Stimulated activated CD8-positive, alpha-beta memory T cell treated with anti-CD3 and anti-CD28 coated beads, Interleukin-12 subunit alpha, Interleukin-12 subunit beta, amount 100 ng/mL, for 24 hours (primary cell): ENCODE measurements at regions not wholly inside any gene's neighbourhood (a gene's known extent, or its start where the extent isn't known, plus 50 kb on each side); places are given as distances from the start of the nearest gene placed in this dataset.

Experiments
- DNase-seq: peaks from one replicate; pipeline ENCODE4 v3.0.0-alpha.2; 2020; ENCODE audit errors: extremely low read depth

GRCh38 chr17:77379065-77379428 is 238.3 kb downstream of the SEC14L1 start:
- DNase-seq = no peak

GRCh38 chr17:77379832-77380231 is 239.1 kb downstream of the SEC14L1 start:
- no peak for DNase-seq

DNA sequence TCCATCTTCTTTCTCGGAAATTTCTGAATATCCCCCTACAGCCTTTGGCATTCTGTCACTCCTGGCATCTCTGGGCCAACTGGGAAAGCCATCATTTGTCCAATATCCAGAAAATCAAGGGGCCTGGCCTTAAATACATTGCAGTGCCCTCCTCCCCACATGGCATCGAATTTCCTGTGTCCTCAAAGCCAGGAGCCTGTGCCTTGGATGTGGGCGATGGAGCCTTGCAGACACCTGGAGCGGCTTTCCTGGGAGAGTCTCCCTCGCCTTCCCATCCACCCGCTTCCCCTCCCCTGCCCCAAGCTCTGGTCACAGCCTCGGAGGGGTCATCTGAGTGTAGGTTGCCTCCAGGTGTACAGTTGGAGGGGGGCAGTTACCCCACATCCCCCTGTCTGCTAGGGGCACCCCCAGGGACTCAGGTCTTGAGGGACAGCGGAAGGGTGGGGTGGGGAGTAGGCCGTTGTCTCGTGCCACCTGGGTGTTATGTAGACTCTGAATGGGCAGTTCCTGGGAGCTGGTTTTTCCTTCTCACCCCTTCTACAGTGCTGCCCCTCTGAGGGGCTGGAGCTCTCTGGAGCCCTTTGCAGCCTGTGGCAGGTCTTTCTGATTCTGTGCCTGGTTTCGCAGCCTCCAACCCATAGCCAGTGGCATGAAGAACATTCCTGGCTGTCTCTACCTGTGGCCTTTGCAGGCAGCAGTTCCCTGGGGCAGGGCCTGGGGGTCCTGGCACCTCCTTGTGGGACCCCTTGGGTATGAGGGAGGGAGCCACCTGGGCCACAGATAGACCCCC is 239.8 kb downstream of the SEC14L1 start:
- no peak for DNase-seq

DNA sequence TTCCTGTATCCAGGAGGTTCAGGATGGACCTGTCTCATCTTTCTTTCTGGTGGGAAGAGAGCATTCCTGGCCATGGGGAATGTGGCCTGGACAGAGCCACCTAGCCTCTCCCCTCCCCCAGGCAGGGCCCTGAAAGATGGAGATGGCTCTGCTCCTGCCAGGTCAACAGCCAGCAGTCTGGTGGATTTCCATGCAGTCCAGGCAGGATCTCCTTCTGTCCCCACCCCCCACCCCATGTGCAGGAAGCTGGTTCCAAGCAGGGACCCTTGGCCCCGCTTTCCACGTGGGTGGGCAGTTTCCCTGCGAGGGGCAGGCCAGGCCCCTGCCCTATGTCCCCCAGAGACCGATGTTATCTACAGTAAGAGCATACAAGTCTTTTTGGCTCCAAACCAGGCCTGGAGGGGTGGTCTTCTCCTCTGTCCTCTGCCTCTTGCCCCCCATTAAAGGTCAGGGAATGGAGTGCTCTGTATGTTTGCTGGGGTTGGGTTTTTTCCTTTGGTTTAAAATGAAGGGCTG is 240.5 kb downstream of the SEC14L1 start:
- no peak for DNase-seq

DNA sequence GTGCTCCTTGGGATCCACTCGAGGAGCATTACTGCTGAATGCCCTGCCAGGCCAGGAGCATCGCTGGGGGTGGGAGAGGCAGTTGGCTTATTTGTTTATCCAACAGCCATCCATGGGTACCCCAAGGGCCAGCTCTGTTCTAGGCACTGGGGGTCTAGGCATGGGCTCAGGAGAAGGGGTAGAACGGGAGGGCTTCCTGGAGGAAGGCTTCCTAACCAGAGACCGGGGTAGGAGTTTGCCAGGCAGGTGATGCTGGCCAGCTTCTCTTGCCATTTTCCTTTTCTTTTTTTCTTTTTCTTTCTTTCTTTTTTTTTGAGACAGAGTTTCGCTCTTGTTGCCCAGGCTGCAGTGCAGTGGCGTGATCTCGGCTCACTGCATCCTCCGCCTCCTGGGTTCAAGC is 241.0 kb downstream of the SEC14L1 start:
- DNase-seq = no peak

DNA sequence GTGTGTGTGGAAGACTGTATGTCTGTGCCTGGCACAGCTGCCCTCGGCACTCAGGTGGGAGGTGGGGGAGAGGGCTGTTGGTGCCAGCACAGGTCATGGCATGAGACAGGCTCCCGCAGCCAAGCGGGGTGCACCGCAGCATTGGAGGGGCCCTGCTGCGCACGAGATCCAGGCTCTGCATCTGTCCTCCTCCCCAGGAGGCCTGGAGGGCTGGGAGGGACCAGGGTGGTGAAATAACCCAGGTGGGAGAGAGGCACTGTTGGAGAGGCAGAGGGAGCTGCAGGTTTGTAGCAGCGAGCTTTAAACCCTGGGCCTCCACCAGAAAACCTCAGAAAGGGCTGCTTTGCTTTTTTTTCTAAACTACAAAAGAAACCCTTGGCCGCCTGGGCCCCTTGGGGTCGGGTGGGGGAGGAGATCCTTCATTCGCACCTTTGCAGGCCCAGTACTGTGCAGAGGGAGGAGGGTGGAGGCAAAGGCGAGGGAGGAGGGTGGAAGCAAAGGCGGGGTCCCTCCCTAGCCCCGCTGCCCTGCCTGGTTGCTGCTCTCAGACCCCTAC is 241.7 kb downstream of the SEC14L1 start:
- DNase-seq = no peak

GRCh38 chr17:77382966-77383612 is 242.3 kb downstream of the SEC14L1 start:
- no peak for DNase-seq

- DNase-seq = no peak
These were observed 243.1 kb downstream of the SEC14L1 start for GRCh38 chr17:77383613-77384608.

DNA sequence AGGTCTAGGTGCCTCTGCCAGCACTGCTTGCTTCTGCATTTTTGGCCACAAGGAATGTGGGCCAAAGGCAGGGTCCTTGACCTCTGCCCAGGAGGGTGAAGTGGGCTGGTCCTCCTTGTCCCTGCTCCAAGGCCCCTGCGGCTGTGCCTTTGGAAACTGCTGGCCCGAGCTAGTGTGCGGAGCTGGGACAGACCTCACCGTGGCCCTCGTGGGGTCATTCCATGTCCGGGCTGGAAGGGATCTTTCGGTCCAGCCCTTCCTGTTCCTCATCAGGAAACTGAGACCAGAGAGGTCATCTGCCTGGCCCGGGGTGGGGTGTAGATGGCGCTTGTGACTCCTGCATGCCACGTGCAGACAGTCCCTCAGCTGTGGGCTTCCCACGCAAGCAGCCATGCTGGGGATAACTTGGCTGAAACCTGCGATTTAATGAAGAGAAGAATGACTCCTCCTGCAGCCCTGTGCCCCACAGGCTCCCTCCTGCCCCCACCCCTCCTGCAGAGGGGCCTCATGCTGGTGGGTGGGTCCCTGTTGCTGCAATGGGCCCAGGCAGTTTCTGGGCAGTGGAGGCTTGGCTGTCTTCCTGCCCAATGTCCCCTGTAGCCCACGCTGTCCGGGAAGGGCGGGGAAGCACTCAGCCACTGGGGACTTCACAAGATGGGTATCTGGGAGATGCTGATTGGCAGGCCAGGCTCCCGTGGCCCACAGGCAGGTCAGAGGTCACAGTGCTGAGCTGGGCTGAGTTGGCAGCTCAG is 245.2 kb downstream of the SEC14L1 start:
- DNase-seq = no peak

GRCh38 chr17:77386502-77387192 is 245.9 kb downstream of the SEC14L1 start:
- DNase-seq = no peak

DNA sequence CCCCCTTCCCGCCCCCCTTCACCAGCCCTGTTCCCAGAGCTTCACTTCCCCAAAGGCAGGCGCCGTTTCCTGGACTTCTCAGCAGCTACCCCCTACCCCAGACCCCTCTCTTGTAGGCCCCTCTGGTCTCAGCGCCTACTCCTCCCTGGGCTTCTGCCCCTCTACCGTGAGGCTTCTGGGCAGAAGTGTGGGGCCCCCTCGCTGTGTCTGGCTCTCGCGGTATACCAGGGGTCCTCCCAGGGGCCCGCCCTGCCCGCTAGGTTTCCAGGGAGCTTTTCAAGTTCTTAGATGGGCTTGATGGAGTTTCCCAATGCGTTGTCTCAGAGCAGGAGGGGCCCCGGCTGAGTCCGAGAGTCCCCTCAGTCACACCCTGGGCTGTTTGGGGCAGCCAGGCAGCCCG is 247.1 kb downstream of the SEC14L1 start:
- DNase-seq = no peak

- DNase-seq = no peak
These were observed 247.9 kb downstream of the SEC14L1 start for GRCh38 chr17:77388384-77389306.

DNA sequence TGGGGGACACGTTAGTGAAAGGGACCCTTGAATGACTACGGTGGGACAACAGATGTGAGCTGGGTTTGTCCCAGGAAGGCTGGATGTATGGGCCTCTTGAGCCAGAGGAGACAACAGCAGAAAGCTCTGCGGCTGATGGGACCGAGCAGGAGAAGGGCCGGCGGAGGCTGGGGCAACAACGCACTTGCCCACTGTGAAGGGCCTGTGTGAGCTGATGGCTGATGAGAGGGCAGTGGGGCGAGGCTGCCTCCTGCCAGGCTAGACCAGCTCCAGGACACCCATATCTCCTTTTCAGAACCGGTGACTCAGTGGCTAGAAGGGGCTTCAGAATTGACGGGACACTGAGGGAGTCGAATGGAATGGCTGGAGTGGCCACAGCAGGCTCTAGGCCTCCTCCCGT is 250.1 kb downstream of the SEC14L1 start:
- no peak for DNase-seq

- no peak for DNase-seq
These were observed 251.1 kb downstream of the SEC14L1 start for GRCh38 chr17:77391668-77392375.

DNA sequence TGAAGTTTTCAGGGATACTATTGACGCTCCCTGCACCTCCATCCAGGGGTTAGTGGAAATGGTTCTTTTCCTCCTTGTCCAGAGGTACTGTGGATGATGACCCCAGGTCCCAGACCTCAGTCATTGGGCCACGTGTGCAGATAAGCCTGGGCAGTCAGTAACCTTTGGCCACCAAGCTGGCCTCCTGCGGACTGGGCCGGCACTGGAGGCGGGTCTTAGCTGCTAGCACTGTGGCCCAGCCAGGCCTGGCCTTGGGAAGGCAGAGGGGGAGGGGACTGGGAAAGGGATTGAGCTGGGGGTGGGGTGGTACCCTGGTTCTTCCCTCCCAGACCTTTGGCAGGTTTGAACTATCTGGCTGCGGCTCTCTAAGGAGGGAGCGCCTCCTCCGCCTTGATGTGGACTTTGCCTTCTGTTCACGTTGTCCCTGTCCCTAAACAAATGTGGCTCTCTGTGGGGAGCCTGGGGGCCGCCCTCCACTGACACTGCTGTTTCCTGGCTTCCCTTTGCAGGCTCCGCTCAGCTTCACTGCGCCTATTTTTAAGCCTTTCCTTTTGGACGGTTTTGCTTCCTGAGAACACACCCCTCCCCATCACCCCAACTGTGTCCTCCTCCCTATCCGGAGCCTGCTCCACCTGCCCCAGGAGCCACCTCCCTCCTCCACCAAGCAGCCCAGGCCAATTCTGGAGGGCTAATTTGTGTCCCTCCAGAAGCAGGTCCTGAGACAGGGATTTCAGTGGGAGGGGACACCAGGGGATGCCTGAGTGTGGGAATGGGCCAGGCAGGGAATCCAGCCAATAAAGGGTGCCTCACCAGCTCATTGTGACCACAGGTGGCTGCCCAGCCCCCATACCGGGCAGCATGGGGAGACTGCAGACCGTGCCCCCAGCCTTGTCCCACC is 251.9 kb downstream of the SEC14L1 start:
- DNase-seq = no peak

DNA sequence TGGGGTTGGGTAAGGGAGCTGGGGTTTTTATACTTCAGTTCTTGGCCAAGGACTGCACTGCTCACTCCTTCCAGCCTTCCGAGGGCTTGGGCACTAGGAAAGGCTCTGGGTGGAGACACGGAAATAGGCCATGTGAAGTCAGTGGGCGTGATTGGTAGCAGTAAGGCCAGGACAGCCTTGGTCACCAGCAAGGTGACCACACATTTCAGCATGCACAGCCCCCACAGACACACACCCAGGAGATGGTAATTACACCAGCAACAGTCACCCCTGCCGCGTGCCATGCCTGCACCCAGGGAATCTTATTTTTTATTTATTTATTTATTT is 252.5 kb downstream of the SEC14L1 start:
- DNase-seq = no peak

- no peak for DNase-seq
These were observed 253.2 kb downstream of the SEC14L1 start for GRCh38 chr17:77393867-77394539.
